ENCODE measurements at regions not wholly inside any gene's neighbourhood (a gene's known extent, or its start where the extent isn't known, plus 50 kb on each side); places are given as distances from the start of the nearest gene placed in this dataset.

DNA sequence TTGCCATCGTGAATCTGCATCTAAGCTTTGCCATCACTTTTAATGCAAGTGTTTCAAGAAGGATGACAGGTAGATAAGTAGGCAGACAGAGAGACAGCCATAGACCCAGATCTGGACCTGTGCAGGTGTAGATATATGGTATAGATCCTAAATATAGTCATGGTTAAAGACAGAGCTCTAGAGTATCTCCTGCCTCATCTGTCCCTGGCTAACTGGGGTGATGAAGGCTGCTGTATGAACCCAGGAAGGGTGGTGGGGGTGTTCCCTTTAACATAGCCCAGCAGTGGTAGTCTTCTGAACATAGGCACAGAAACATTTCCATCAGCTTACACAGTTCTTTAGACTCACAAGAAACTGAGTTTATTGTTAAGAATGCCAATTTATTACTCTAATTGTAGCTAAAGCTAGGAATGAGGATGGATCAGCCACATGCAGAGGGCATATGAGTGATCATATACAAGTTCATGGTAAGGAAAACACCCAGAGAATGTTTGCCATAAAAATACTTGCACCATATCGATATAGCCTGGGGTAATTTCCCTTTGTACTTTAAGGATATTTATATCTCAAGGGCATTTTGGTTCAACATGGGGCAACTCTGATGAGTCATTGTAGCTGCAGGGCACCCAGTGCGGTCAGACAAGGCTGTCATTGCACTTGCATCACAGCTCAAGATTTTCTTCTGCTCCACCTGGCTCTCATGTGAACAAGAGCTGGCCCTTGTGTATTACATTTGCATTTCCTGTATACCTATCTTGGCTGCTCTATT lies 587.2 kb downstream of the EPM2A start:
- Mint-ChIP-seq H3K27me3 (ENCODE audit: low read depth) (no peaks in the 10 kb centered on the region), H3K4me1 (peaks cover 3% of the 10 kb centered on the region), H3K9me3 (no peaks in the 10 kb centered on the region), H3K4me3 (no peak overlapping the region), H3K36me3 (no peaks in the 10 kb centered on the region), H3K27ac (no peak overlapping the region)
- TF ChIP-seq, protein P1, sequence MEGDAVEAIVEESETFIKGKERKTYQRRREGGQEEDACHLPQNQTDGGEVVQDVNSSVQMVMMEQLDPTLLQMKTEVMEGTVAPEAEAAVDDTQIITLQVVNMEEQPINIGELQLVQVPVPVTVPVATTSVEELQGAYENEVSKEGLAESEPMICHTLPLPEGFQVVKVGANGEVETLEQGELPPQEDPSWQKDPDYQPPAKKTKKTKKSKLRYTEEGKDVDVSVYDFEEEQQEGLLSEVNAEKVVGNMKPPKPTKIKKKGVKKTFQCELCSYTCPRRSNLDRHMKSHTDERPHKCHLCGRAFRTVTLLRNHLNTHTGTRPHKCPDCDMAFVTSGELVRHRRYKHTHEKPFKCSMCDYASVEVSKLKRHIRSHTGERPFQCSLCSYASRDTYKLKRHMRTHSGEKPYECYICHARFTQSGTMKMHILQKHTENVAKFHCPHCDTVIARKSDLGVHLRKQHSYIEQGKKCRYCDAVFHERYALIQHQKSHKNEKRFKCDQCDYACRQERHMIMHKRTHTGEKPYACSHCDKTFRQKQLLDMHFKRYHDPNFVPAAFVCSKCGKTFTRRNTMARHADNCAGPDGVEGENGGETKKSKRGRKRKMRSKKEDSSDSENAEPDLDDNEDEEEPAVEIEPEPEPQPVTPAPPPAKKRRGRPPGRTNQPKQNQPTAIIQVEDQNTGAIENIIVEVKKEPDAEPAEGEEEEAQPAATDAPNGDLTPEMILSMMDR (IDR thresholded peaks at IDR 0.05; ENCODE audit: unreplicated experiment) = no peak
- no peak for DNase-seq (ENCODE audit: low spot score in 2 of 2, unreplicated experiment in 2 of 2)

DNA sequence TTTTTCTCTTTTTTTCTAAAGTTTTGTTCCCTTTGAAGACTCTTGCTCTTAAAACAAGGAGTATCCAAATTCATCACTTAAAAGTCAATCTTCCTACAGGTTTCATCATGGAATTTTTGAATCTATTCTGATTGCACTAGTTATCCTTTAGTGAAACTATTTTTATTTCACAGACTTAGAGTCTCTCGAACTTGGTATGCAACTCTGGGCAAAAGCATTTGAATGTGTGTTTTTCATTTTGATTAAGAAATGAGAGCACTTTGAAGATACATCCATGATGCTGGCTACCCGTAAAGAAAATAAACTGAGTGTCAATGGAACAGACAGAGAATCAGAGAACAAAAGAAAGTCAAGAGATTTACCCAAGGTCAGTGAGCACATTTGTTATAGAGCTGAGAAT lies 586.5 kb downstream of the EPM2A start:
- H3K36me3 Mint-ChIP-seq = no peaks in the 10 kb centered on the region
- peaks cover 3% of the 10 kb centered on the region for H3K4me1 Mint-ChIP-seq
- DNase-seq (ENCODE audit: low spot score in 2 of 2, unreplicated experiment in 2 of 2) = no peak
- H3K27me3 Mint-ChIP-seq (ENCODE audit: low read depth) = no peaks in the 10 kb centered on the region
- H3K9me3 Mint-ChIP-seq = no peaks in the 10 kb centered on the region
- H3K27ac Mint-ChIP-seq = no peak overlapping the region
- TF ChIP-seq, protein P1 (IDR thresholded peaks at IDR 0.05; ENCODE audit: unreplicated experiment) = no peak
- H3K4me3 Mint-ChIP-seq = no peak overlapping the region

DNA sequence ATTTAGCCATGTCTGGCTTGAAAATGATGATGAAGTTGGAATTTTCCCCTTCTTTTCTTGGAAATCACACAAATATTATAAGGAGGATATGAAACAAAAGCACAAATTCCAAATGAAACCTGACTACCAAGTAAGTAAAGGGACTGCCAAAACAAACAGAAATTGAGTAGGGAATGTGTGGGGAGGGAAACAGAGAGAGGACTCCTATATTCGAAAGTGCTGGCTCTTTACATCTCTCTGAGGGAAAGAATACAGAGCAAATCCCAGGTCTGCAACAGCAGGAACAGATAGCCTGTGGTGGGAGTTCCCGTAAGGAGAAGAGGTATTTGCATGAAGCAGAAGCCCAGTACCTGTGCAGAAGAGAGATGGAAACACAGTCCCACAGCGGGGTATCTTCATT lies 583.7 kb downstream of the EPM2A start:
- Mint-ChIP-seq H3K4me1 (peaks cover 3% of the 10 kb centered on the region), H3K27ac (no peak overlapping the region), H3K4me3 (no peak overlapping the region), H3K36me3 (no peaks in the 10 kb centered on the region), H3K9me3 (no peaks in the 10 kb centered on the region), H3K27me3 (ENCODE audit: low read depth) (no peaks in the 10 kb centered on the region)
- TF ChIP-seq, protein P1 (IDR thresholded peaks at IDR 0.05; ENCODE audit: unreplicated experiment) = no peak
- no peak for DNase-seq (ENCODE audit: low spot score in 2 of 2, unreplicated experiment in 2 of 2)

DNA sequence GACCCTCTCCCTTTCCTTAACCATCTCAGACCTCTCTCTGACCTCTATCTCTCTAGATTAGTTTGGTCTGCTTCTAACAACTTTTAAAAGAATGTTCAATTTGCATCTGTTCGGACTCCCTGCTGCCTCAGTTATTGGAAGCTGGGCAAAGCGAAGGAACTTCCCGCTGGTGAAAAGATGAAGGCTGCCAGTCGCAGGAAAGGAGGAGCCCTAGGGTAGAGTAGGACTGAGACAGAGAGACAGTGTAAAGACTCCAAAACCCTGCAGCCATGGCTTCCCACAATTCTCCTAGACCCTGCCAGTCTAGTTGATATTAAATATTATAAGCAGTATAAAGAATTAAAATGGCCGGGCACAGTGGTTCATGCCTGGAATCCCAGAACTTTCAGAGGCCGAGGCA lies 581.8 kb downstream of the EPM2A start:
- H3K4me3 Mint-ChIP-seq = no peak overlapping the region
- H3K9me3 Mint-ChIP-seq = peaks cover 7% of the 10 kb centered on the region
- TF ChIP-seq, protein P1 (IDR thresholded peaks at IDR 0.05; ENCODE audit: unreplicated experiment) = no peak
- peaks cover under 1% of the 10 kb centered on the region for H3K36me3 Mint-ChIP-seq
- peaks cover 3% of the 10 kb centered on the region for H3K4me1 Mint-ChIP-seq
- no peak for DNase-seq (ENCODE audit: low spot score in 2 of 2, unreplicated experiment in 2 of 2)
- no peaks in the 10 kb centered on the region for H3K27me3 Mint-ChIP-seq (ENCODE audit: low read depth)
- no peak overlapping the region for H3K27ac Mint-ChIP-seq

DNA sequence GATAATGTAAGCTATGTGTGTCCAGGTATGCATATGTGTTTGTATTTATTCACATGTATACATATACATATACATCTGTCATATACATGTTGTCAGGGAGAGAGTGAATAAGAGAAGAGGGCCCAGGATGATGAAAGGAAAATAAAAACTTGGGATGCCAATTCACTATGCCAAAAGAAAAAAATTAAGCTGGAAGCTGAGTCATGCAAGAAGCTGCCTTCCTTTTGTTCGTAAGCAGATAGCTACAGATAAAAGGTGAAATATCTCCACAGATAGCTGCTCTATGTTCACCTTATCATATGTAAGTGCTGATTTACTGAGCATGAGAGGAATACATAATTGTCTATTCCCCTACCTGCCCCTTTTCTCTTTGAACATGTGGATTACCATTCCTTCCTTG lies 579.9 kb downstream of the EPM2A start:
- no peak for DNase-seq (ENCODE audit: low spot score in 2 of 2, unreplicated experiment in 2 of 2)
- TF ChIP-seq, protein P1 (IDR thresholded peaks at IDR 0.05; ENCODE audit: unreplicated experiment) = no peak
- H3K27ac Mint-ChIP-seq = no peak overlapping the region
- no peak overlapping the region for H3K4me3 Mint-ChIP-seq
- H3K36me3 Mint-ChIP-seq = peaks cover 3% of the 10 kb centered on the region
- H3K27me3 Mint-ChIP-seq (ENCODE audit: low read depth) = no peaks in the 10 kb centered on the region
- H3K4me1 Mint-ChIP-seq = no peaks in the 10 kb centered on the region
- H3K9me3 Mint-ChIP-seq = peaks cover 19% of the 10 kb centered on the region
